Endothelial cell (in vitro differentiated cells): ENCODE measurements at regions not wholly inside any gene's neighbourhood (a gene's known extent, or its start where the extent isn't known, plus 50 kb on each side); places are given as distances from the start of the nearest gene placed in this dataset.

Experiments
- DNase-seq: peaks from one replicate; pipeline ENCODE4 v3.0.0; 2021; ENCODE audit warnings: low spot score
- H3K27ac Mint-ChIP-seq: one replicate; pipeline ENCODE4 v1.8.0; 2021; ENCODE audit warnings: mixed read lengths, inconsistent platforms; ENCODE audit not compliant: unreplicated experiment
- H3K27me3 Mint-ChIP-seq: one replicate; pipeline ENCODE4 v1.8.0; 2021; ENCODE audit warnings: mild to moderate bottlenecking, moderate library complexity, mixed read lengths, inconsistent platforms; ENCODE audit not compliant: unreplicated experiment
- H3K36me3 Mint-ChIP-seq: one replicate; pipeline ENCODE4 v1.8.0; 2021; ENCODE audit warnings: mild to moderate bottlenecking, low read depth, mixed read lengths, inconsistent platforms; ENCODE audit not compliant: unreplicated experiment
- H3K4me1 Mint-ChIP-seq: one replicate; pipeline ENCODE4 v1.8.0; 2021; ENCODE audit warnings: mild to moderate bottlenecking, mixed read lengths, inconsistent platforms; ENCODE audit not compliant: unreplicated experiment
- H3K4me3 Mint-ChIP-seq: one replicate; pipeline ENCODE4 v1.8.0; 2021; ENCODE audit warnings: mild to moderate bottlenecking, mixed read lengths, inconsistent platforms; ENCODE audit not compliant: unreplicated experiment
- H3K9me3 Mint-ChIP-seq: one replicate; pipeline ENCODE4 v1.8.0; 2021; ENCODE audit warnings: mixed read lengths, inconsistent platforms; ENCODE audit not compliant: unreplicated experiment
- TF ChIP-seq, protein P1 (sequence below): fragments of 200-600 bp; sonication (generic); IDR thresholded peaks from one replicate; pipeline ENCODE4 v1.5.0; 2021; ENCODE audit warnings: antibody characterized with exemption; ENCODE audit not compliant: unreplicated experiment

DNA sequence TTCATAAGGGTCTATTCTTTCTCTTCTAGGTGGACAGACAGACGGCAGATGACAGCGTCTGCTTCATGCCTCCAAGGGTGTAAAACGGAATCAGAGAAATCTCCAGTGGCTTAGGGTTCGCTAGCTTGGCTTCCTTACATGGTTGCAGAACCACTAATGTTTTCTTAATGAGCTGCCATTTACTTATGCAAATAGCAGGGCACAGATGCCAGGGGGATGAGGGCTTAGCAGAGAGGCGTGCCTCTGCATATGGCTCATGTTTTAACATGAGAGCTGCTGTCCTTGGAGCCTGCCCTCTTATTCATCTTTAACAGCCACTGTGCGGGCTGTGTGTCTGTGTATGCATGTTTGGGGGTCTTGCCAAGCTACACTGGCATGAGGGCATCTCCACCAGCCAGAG is 119.6 kb downstream of the IER5 start:
- Mint-ChIP-seq H3K4me3 (no peak overlapping the region), H3K27me3 (peaks cover 2% of the 10 kb centered on the region), H3K27ac (no peak overlapping the region), H3K9me3 (no peaks in the 10 kb centered on the region), H3K4me1 (peaks cover 2% of the 10 kb centered on the region), H3K36me3 (no peaks in the 10 kb centered on the region)
- DNase-seq = no peak
- TF ChIP-seq, protein P1, sequence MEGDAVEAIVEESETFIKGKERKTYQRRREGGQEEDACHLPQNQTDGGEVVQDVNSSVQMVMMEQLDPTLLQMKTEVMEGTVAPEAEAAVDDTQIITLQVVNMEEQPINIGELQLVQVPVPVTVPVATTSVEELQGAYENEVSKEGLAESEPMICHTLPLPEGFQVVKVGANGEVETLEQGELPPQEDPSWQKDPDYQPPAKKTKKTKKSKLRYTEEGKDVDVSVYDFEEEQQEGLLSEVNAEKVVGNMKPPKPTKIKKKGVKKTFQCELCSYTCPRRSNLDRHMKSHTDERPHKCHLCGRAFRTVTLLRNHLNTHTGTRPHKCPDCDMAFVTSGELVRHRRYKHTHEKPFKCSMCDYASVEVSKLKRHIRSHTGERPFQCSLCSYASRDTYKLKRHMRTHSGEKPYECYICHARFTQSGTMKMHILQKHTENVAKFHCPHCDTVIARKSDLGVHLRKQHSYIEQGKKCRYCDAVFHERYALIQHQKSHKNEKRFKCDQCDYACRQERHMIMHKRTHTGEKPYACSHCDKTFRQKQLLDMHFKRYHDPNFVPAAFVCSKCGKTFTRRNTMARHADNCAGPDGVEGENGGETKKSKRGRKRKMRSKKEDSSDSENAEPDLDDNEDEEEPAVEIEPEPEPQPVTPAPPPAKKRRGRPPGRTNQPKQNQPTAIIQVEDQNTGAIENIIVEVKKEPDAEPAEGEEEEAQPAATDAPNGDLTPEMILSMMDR = no peak

DNA sequence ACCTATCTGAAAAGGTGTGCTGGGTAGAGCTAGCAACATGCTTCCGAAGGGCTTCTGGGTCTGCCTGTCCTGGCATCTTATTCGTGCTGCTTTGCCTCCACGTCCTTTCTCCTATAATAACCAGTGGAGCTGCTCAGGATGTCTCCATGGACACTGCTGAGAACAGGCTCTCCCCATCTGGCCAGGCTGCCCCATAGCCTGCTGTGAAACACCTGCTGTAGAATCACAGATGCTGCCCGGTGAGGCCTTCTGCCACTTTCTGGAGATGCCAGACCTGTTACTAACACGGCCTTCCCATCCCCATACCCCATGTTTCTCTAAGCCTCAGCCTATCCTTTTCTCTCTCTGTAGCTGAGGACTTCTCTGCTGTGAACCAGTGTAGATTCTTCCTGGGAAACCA is 120.5 kb downstream of the IER5 start:
- H3K27me3 Mint-ChIP-seq = peaks cover 2% of the 10 kb centered on the region
- H3K36me3 Mint-ChIP-seq = no peaks in the 10 kb centered on the region
- no peak for DNase-seq
- peaks cover 2% of the 10 kb centered on the region for H3K4me1 Mint-ChIP-seq
- H3K9me3 Mint-ChIP-seq = no peaks in the 10 kb centered on the region
- H3K27ac Mint-ChIP-seq = no peak overlapping the region
- TF ChIP-seq, protein P1 = no peak
- no peak overlapping the region for H3K4me3 Mint-ChIP-seq

DNA sequence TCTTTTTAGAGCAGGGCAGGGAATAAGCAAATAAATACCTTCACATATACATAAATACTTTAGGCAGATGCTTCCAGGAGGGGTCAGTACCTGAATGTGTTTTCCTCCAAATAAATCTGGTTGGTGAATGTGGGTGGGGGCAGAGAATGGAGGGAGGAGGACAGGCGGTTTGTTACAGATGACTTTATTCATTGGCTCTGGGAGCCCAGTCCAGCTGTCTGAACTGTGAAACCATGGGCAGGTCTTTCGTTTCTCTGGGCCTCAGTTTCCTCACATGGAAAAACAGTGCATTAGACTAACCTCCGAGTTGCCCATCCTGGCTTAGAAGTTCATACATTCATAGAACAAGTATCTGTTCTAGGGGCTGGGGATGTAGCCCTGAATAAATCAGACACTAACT is 124.6 kb downstream of the IER5 start:
- H3K27me3 Mint-ChIP-seq = peaks cover 1% of the 10 kb centered on the region
- H3K36me3 Mint-ChIP-seq = peaks cover 4% of the 10 kb centered on the region
- no peak overlapping the region for H3K4me3 Mint-ChIP-seq
- no peak overlapping the region for H3K27ac Mint-ChIP-seq
- DNase-seq = no peak
- H3K9me3 Mint-ChIP-seq = no peaks in the 10 kb centered on the region
- TF ChIP-seq, protein P1 = no peak
- H3K4me1 Mint-ChIP-seq = peaks cover 2% of the 10 kb centered on the region

DNA sequence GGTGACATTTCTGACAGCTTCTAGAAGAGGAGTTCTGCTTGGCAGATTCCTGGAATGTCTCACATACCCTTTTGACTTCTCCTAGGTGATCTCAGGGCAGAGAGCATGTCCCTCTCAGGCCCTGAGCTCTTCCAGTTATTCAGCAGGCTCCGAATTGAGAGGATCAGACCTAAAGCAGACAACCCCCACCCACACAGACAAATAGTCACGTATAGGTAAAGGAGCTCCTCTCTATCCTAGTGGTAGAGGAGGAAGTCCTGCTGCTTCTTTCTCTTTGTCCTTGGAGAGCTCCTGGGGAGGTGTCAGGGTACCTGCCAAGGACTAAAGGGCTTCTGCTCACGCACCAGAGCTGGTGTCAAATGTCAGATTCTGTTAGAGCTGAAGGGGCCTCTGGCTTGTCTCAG is 128.1 kb downstream of the IER5 start:
- Mint-ChIP-seq H3K36me3 (peaks cover 4% of the 10 kb centered on the region), H3K27me3 (peaks cover 5% of the 10 kb centered on the region), H3K27ac (no peak overlapping the region), H3K9me3 (no peaks in the 10 kb centered on the region), H3K4me3 (no peak overlapping the region), H3K4me1 (no peaks in the 10 kb centered on the region)
- DNase-seq = no peak
- TF ChIP-seq, protein P1 = no peak

DNA sequence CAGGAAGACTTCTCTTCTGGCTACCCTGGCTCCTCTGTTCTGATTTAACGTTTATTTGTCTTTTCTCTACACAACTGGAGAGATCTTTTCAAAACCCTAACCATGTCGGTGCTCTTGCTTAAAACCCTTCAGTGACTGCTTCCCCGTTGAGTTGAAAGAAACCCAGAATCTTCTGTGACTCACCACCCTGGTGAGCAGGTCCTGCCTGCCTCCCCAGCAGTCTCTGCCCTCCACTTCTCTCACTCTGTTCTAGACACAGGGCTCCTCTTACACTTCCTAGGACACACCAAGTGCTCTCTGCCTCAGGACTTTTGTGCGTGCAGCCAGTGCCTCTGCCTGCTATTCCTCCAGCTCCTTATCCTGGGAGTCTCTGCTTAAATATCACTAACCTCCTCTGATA is 131.4 kb downstream of the IER5 start:
- Mint-ChIP-seq H3K27me3 (peaks cover 8% of the 10 kb centered on the region), H3K27ac (no peak overlapping the region), H3K4me1 (no peaks in the 10 kb centered on the region), H3K36me3 (peaks cover 4% of the 10 kb centered on the region), H3K4me3 (no peak overlapping the region), H3K9me3 (no peaks in the 10 kb centered on the region)
- TF ChIP-seq, protein P1 = no peak
- DNase-seq = no peak
